IPS DF 19.7 (cell line): ENCODE measurements at regions not wholly inside any gene's neighbourhood (a gene's known extent, or its start where the extent isn't known, plus 50 kb on each side); places are given as distances from the start of the nearest gene placed in this dataset.

Experiments used
- DNase-seq: peaks from one replicate; pipeline ENCODE4 v3.0.0-alpha.2; 2013; ENCODE audit warnings: low read depth, low spot score

DNA sequence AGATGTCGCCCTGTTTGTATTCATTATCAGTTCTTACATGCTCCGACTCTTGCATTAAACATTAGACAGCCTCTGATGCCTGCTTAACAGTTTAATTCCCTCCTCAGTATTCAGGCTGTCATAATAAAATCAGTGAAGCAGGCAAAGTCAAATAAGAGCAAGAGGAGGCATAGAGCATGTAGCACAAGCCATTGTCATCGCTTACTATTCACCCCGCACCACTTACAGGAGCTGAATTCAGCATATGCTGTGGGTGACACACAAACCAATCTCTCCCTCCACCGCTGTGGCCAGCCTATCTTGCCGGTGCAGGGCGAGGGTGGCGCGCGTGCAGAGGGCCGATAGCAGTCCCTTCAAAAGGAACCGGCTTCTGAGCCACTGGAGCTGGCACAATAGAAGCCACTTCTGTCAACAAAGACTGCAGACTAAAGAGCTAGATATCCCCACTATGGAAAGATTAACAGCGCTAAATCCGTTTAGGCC, 433.2 kb upstream of the MGMT start:
- DNase-seq: no peak

DNA sequence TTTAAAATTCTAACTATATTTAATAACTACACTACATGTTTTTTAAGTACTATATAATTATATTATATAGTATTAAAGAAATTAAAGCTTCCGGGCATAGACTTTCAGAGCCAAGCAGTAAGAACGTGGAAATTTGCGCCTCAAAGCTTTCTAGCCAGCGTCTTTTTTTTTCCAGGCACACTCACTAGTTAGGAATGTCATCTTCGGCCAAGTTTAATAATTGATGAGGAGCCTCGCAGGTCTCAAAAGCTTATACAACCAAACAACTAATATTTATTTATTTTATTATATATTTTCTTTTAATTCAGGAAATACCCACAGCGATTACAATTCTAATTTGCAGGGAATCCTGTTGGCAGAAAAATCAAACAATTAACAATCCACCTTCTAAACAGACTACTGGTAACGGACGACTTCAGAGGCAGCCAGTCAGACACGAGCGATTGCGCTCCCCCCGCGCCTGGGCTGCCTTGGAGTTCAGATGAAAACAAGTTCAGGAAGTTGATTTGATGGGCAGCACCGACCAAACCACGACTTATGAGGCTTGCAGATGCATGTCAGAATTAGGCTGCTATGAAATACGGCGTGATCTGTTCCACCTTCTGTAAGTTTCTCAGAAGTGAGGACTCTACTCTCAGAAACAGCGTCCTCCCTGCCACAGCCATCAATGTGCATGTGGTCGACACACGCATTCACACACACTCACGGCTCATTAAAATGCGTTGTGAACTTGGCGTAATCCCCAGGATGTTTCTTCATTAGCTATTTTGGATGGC, 431.8 kb upstream of the MGMT start:
- DNase-seq: no peak

DNA sequence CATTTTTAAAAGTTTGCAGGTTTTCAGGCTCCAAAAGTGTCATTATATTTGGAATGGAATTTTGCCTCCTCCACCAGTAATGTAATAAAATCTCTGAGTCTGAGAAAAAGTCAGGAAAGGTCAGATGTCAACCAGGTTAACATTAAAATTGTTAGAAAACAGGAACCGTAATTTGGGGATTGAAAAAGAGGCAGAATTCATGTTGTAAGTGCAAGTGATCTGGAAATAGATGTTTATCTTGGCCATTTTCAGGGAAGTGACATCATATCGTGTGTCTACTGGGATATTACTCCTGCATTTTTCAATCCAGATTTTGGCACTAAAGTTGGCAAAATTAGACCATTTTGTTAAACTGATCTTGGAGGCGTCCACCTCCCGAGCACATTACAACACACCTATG, 428.5 kb upstream of the MGMT start:
- no peak for DNase-seq

DNA sequence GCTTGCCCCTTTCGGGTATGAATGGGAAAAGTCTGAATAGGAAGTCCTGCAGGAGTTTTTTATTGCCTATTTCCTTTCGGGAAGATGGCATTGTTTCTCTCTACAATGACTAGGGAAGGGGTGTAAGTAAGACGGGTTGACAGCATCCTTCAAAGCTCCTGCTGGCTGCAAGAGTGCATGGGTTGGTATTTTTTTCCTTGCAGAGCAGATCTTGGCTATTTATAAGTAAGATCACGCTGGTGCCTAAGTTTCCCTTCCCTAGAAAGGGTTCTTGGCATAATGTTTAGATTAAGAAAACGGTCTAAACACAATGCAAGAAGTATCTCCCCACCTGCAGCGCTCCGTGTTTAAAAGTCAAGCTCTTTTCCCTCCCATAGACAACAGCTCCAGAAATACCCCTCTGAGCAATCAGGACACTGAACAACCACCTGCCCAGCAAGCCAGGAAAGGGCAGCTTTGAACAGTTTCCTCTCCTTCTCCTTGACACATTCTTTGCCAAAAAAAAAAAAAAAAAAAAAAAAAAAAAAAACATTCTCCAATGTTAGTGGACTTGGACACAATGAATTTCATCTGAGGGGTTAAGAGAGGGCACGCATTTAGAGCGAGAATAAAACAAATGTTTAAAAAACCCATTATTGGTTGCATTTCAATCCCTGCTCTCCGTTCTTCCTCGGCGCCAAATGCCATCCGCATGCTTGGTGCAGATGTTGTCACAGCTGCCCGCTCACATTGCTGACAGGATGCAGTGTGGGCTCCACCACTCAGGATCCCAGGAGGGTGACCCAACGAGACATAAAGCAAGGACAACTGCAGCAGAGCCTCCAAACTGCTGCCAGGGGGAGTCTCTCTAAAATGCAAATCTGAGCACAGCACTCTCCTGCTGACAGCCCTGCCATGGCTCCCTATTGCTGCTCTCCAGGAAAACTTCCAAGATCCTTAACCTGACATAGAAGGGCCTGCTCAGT, 427.4 kb upstream of the MGMT start:
- no peak for DNase-seq

DNA sequence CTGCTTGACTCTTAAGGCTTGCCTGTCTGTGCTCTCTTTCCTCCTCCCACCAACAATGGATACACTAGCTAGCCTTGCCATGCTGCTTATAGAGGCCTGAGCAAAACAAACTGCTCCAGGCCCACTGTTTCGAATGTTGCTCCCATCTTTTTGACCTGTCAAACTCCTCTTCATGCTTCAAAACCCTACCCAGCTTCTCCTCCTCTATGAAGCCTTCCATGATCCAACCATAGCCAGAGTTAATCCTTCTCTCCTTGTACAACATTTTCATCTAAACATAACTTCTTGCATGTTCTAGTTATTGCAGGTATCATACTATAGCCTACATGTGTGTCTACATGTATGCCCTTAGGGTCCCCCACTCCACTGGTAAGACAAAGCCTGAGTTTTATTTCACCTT, 426.7 kb upstream of the MGMT start:
- no peak for DNase-seq

DNA sequence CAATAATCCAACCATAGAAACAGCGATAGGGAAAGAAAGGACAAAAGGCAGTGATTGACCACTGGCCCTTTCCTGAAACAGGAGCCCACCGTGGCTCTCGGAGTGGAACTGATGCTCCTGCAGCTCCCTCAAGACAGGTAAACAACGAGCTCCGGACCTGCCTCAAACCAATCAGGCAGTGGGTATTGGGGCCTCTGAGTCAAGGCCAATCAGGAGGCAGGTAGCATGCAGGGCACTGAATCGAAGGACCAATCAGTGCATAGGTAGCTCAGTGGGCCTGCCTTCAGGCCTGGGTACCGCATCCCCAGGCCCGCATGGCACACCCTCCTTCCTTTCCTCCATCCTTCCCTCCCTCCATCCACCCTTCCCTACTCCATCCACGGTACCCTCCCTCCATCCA, 425.1 kb upstream of the MGMT start:
- no peak for DNase-seq

DNA sequence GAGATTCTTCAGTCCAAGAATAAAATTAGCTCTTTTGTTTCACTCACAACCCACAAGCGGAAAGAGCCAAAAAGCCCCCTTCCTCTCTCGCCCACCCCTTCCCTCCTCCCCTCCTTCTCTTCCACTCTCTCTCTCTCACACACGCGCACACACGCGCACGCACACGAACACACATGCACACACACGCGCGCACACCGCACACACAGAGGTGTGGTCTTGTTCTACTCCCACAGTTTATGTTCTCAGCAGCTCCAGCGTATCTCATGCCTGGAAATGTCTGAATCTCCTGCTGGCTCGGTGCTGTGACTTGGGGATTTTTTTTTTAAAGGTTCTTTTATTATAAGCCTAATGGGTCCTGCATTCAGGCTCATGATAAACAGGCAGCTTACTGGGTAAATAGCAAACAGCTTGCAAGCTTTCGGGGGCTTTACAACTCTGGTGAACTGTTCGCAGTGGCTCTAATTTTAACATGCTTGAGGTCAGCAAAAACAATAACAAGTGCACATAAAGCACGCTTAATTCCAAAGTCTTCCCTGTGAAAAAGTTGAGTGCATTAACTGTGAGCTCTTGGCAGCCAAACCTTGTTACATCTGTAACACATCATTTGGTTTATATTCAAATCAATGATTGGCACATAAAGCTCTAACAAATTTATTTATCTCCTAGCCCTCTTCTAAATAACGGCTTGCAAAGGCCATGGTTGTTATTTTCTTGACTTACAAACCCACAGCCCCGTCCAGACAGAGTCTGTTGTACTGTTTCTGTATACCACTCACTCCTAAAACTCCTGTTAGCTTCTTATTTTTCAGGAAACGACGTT, 424.1 kb upstream of the MGMT start:
- no peak for DNase-seq

DNA sequence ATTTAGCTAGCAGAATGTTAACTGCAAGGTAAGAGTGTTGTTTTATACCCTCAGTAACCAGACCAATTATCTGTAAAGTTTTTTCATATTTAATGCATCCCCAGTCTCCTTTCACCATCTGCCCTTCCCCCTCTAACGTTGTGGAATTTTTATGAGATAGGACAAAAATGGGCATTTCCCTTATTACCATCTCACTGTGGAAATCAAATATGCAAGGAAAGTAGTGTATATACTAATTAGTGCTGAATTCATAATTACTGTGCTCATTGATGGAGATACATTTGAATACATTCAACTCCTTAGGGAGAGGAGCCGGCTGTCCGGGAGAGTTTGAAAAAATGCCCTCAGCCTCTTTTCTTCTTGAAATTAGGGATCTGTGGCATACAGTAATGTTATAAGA, 423.4 kb upstream of the MGMT start:
- DNase-seq: no peak

DNA sequence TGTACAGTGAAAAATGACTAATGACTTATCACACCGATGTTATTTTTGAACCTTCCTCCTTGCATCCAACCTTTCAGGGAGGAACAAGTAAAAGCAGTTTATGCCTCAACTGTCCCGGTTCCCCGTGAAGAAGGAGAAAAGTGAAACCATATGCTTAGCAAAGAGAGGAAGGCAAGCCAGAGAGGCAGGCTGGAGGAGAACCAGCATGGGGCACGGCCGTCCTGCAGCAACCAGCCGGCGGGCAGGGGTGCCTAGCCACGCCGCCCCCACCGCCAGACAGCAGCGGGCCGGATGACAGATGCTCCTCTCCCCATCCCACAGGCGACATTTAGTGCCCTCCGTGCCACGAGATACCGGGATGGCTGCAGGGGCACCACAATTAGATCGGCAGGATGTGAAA, 421.4 kb upstream of the MGMT start:
- no peak for DNase-seq

DNA sequence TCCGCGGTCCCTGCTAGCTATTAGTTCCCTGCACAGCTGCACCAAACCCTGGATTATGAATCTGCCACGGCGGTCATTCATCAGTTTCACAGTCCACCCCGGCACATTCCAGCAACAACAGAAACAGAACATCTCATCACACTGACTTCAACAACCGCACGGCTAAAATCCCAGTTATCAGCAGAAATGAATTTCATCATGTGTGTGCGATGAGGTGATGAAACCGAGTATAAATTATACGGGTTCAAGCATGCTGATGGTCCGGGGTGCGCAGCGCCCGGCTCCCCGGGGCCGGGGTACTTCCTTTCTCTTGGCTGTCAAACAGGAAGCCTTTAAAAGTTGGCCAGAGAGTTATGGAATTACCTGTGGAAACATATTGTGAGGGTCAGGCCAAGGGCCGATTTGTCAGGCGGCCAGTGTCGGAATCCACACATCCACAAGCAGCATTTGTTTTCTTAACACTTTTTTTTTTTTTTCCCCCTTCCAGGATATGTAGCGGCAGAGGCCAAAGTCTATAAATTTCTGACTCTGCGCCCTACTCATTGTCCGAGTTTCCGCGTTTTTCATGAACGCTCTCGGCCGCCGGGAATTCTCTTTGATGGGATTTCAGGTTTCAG, 420.9 kb upstream of the MGMT start:
- no peak for DNase-seq

DNA sequence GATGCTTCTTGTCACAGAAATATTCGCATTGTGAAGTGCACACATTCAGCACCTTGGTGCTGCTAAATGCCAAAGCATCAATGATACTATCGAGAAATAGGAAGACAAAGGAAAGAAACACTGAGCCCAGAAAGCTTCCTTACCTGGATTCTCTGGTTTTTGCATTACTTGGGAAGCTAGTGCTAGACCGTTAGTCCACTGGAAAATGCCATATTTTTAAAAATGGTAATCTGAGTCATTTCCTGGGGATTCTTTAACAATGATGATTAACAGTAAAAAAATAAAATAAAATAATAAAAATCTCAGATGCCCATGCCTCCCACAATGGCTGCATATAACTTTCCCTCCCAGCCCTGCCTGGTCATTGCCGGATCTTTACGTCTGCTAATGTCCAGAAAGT, 420.1 kb upstream of the MGMT start:
- DNase-seq: no peak

DNA sequence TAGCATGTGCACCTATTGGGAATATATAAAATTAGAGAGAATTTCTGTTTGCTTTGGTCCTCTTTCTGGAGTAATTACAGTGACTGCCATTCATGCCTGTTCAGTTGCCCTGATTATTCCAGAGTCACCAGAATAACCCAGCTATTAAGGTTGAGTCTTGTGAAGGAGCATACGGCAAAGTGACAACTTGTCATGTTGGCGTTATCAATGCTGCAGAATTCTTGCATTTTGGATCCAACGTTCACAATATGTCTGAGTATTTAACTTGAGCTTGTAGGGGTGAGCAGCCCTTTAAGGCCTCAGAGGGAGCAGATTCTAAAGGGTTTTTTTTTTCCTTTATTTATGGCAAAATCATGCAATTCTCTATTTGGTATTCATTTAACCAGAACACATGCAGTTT, 419.4 kb upstream of the MGMT start:
- DNase-seq: no peak

DNA sequence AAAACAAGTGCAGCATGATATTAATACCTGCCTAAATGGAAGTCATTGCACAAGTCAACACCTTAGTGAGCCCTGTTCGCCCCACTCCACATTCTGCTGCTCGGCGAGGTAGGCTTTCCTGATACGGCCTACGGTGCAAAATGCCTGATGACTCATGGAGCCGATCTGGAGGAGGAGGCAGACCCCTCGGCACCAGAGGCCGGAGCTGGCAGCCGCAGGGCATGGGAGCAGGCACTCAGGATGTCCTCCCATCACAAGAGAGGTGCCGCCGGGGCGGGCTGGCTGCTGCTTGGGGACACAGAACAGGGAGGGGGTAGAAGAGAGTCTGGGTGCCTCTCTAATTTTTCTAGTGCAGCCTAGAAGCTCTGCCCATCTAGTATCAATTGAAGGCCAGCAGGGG, 418.5 kb upstream of the MGMT start:
- DNase-seq: no peak

DNA sequence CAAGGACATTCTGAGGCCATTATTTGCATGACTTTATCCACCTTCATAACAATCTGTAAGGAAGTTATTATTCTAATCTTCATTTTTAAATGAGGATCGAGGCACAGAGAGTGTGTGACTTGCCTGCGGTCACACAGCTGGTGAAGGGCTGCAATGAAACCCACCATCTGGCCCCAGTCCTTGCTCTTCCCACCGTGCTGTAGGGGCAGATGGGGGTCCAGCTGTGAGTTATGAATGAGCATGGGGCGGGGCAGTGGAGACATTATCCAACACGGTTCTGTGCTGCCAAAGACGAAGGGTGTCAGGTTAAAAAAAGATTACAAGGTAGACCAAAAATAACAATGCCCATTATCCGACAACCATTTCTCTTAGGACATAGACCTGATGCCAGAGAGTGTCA, 417.5 kb upstream of the MGMT start:
- no peak for DNase-seq

DNA sequence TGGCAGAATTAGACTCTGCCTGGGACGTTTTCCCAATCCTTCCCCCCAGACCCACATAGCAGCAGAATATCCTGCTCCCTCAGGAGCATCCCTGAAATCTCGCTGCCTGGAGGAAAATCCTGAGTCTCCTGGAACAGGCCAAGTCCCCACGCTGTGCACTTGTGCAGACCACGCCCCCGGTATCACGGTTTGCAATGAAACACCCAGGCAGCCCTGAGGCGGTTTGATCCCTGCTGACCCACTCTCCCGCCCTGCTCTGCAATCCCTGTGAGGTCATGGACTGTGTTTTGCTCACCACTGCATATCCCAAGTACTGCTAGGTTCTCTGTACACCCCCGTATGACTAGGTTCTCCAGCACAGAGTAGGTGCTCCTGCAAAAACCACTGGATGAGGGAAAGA, 411.8 kb upstream of the MGMT start:
- DNase-seq: no peak

DNA sequence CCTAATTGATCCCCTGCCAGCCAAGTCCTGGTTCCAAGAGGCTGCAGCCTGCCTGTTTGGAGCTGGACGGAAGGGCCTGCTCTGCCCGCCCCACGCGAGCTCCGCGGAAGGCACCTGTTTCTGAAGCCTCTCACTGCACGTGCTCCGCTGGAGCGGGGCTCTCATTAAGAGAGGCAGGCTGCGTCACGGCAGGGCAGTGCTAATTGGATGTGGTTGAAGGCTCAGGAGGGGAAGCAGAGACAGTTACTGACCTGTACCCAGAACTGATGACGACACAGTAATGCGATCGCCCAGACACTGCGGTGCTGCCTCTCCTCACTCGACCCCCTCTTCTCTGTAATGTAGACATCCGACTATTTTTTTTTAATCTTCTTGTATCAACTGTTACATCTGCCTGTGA, 411.1 kb upstream of the MGMT start:
- no peak for DNase-seq

DNA sequence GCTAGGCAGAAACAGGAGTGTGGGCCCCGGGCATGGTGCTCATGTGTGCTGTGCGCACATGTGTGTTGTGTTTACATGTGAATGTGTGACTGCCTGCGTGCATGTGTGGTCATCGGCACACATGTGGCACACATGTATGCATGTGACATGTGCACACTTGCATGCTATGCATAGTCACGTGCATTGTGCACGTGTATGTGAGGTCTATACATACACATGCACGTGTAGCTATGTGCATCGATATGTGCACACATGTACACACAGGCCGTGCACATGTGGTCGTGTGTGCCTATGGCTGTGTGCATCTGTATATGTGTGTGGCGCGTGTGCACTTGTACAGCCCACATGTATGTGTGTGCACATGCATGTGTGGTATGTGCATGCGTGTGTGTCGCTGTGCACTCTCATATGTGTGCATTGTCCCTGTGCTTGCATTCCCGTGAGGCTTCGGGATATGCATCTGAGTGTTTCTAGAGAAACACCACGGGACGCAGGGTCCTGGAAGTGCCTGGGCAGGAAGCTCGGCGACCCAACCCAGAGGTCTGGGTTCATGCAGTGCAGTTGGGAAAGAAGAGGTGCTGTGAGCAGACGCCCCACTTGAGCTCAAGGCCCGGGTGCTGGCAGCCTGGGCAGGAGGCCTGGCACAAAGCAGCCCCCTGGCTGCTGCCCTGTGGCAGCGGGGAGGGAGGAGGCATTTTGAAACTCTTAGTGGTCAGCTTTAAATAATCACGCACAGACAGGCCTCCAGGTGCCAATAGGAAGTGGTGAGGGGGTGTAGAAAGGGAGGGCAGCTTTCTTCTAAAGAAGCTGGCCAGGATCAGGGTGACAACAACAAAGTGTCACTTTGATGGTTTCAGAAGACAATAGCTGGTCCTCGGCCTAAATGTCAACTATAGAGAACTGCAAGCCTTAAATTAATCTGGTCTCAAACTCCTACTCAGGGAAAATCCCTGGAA, 410.0 kb upstream of the MGMT start:
- DNase-seq: no peak

DNA sequence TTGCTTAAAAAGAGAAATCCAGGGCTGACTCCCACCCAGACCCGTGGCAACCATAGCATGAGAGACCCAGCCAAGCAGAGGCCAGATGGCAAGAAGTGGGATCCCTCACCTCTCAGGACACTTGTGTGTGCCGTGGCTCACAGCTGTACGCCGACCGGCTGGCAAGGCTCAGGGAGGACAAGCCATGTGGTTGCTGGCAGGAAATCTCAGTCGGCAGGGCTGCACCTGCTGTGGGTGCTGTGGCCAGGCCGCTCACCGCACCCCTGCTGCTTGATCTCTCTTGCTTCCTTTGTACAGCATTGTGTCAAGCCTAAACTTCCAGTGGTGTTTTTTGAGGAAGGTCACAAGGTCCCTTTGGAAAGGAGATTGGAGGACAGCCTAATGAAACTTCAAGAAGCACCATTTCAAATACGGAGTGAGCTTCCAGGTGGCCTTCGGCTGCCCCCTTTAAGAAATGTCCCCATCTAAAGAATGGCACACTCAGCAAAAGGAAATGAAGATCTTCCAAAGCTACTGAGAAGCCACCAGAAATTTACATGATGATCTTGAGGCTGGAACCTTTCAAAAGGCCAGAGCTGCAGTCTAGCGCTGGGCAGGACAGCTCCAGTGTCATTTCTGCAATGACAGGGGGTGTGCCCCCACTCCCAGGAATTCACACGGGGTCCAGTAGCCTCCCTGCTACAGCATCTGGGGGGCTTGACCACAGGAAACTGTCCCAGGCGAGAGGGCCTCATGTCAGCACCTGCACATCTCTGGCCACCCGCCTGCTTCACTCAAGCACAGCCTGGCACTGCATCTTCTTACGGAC, 409.0 kb upstream of the MGMT start:
- no peak for DNase-seq

DNA sequence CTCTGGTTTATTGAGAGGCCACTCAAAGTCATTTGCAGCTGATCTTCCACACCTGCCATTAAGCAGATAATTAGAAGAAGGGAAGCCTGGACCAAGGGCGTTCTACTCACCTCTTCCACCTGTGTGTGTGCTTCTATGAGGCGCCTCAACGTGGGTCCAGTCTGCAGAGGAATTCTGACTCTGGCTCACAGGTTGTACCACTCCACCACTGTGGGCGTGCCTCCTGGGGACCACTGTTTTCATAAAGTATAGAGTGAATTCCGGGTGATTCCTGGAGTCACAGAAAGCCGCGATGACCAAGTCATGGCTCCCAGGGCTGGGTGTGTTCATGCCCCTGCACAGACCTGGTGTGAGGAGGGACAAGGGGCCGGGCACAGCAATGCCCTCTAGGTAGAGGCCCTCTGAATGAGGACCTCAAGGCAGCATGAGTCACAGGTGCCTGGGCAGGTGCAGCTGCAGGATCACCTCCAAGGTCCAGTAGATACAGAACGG, 408.3 kb upstream of the MGMT start:
- DNase-seq: no peak
